Right kidney (tissue), 1 donor: ENCODE measurements at regions not wholly inside any gene's neighbourhood (a gene's known extent, or its start where the extent isn't known, plus 50 kb on each side); places are given as distances from the start of the nearest gene placed in this dataset.

Experiments used
- DNase-seq: peaks from one replicate; pipeline ENCODE4 v3.0.0-alpha.2; 2016

DNA sequence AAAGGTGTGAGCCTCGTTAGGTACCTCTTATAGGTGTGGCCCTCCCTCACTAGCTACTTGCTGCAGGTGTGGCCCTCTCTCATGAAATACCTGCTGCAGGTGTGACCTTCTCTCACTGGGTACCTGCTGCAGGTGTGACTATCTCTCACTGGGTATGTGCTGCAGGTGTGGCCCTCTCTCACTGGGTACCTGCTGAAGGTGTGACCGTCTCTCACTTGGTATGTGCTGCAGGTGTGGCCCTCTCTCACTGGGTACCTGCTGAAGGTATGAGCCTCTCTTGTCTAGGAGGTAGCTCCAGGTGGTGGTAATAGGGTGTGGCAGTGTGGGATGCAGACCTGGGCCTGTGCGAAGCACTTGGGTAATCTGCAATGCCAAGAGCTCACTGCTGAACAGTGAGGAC is 170.7 kb upstream of the PLPP4 start:
- no peak for DNase-seq

DNA sequence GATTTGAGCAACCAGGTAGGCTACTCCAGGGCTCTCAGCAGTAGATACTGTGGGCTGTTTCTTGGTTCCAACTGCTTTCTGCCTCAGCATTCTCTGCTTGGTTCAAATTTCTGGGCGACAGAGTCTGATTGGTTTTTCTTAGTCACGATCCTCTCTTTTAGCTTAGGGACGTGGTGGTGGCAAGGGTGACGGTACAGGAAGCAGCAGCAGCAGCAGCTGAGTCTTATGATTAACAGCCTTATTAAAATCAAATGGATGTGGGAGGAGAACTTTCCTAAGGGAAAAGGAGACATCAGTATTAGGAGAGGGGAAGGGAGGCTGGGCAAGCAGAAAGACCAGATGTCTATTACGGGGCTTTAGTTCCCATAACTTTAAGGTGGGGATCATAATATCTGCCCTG is 156.5 kb upstream of the PLPP4 start:
- no peak for DNase-seq

- no peak for DNase-seq
Measured at GRCh38 chr10:120308589-120308988, 148.4 kb upstream of the PLPP4 start.

DNA sequence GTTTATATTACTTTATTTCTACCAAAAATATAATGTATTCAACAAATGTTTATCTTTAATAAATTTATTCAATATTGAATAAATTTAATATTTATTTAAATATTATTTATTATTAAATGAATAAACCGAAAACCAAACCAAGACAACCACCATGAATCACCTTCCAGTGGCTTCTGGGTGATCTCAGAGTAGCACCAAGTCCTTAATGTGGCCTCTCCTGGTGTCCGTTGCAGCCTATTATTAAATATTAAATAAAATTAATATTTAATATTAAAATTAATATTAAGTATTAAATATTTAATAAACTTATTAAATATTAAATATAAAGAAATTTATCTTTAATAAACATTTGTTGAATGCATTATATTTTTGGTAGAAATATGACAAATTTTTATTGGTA is 143.3 kb upstream of the PLPP4 start:
- DNase-seq, result no peak

GRCh38 chr10:120314442-120314841 is 142.6 kb upstream of the PLPP4 start:
- DNase-seq, result no peak

- no peak for DNase-seq
Measured at GRCh38 chr10:120318862-120319261, 138.2 kb upstream of the PLPP4 start.

- no peak for DNase-seq
Measured at GRCh38 chr10:120327675-120328074, 129.4 kb upstream of the PLPP4 start.

DNA sequence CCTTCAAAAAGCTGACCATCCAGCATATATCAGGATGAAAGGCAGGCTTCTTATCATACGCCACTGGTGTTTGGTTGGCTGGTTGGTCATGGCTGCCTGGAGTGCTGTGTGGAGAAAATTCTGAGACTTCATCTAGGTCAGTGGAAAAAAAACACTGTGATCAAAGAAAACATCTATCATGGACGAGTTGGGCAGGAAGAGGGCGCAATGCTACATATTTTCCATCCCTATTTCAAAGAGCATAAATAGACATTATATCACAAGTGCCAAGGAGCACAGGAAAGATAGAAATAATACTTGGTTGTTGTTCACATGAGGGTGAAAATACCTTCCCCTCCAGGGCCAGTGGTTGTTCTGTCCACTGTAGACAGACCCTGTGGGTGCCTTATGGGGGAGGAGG is 128.4 kb upstream of the PLPP4 start:
- no peak for DNase-seq

GRCh38 chr10:120335553-120335952 is 121.5 kb upstream of the PLPP4 start:
- no peak for DNase-seq

GRCh38 chr10:120336306-120336910 is 120.6 kb upstream of the PLPP4 start:
- DNase-seq, result no peak

DNA sequence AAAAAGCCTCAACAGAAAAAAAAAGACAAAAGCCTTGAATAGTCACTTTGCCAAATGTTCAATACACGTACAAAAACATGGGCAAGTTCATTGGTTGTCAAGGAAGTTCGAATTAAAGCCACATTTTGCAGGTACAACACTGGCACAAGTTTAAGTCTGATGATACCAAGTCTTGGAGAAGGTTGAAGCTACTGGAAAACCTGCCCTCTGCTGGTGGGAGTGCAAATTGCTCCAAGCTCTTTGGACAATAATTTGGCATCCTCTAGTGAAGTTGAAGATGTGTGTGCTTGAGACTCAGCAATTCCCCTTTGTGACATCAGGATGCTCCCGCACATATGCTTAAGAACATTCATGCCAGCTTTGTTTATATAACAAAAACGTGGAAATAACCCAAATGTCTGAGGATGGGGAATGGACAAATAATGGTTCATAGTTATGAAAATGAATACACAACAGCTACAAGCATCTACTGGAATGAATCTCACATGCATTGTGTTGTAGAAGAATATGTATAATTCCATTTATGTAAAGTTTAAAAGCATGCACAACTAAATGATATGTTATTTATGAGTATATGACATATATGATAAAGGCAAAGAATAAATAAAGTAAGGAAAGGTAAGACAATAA is 120.0 kb upstream of the PLPP4 start:
- DNase-seq, result no peak

GRCh38 chr10:120342115-120342714 is 114.8 kb upstream of the PLPP4 start:
- DNase-seq, result no peak

DNA sequence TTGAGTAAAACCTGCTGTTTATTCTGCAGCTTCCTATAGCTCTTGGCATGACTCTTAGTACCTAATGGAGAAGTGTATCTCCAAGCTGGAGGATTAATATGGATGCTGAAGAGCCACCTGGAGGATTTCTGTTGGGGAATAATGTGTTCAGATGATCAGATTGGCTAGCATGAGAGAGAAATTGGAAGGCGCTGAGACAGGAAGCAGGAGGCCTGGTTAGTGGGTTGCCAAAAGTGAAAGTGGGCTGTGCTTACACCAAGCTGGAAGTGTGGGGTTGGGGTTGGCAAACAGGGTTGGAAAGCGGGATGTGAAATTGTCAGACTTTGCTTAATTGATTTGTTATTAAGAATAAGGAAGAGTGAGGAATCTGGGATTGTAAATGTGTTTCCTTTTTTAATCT is 111.8 kb upstream of the PLPP4 start:
- no peak for DNase-seq

DNA sequence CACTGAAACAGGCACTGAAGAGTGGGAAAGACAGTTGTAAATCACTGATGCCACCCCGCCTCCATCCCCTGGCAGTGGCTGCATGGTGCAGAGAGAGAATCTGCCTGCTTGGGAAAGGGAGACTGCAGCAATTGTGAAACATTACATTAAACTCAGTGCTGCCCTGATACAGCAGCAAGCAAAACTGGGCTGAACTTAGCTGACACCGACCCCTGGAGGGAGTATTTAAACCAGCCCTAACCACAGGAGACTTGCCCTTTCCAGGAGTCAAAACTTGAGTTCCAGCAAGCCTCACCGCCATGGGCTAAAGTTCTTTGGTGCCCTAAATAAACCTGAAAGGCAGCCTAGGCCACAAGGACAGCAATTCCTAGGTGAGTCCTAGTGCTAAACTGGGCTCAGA is 109.4 kb upstream of the PLPP4 start:
- no peak for DNase-seq

DNA sequence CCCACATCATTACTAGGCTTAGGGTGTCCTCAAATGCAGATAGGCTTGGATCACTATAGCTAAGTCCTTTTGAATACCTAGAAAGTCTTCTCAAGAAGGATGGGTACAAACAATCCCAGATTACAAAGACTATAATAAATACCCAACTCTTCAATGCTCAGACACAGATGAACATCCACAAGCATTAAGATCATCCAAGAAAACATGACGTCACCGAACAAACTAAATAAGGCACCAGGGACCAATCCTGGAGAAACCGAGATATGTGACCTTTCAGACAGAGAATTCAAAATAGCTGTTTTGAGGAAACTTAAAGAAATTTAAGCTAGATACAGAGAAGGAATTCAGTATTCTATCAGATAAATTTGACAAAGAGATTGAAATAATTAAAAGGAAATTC is 108.0 kb upstream of the PLPP4 start:
- no peak for DNase-seq

GRCh38 chr10:120355425-120355824 is 101.6 kb upstream of the PLPP4 start:
- no peak for DNase-seq

DNA sequence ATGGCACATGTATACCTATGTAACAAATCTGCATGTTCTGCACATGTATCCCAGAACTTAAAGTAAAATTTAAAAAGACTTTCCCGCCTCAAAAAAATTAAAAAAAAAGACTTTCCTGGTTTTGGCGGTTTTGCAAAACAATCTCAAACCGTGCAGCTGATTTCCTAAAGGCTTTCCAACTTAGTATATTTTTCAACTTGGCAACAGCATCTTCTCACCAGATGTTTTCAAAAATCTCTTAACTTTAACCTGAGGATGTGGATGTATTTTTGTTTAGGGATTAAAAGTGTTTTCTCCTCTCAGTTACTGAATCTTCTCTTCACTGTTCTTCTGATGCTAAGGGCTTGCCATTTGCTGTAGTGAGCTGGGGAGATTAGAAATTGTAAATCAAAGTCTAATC is 96.5 kb upstream of the PLPP4 start:
- DNase-seq, result no peak

- no peak for DNase-seq
Measured at GRCh38 chr10:120365872-120366271, 91.2 kb upstream of the PLPP4 start.

GRCh38 chr10:120367341-120367740 is 89.7 kb upstream of the PLPP4 start:
- DNase-seq, result no peak

GRCh38 chr10:120368338-120368737 is 88.7 kb upstream of the PLPP4 start:
- no peak for DNase-seq

DNA sequence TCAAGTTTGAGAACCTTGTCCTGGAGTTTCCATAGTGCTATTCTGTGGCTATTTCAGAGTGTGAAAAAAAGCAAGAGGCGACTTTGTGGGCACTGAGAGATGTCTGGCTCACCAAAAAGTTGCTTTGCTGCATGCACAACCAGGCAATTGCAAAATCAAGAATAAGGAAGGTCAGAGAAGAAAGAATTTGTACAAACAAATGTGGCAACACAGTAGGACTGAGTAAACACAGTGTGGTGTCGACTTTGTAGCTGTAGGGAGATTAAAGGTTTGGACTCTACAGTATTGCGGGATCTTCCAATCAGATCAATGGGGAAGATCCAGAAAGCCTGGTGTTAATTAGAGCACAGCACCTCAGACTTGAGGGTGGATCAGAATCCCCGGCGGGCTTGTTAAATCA is 88.1 kb upstream of the PLPP4 start:
- DNase-seq, result no peak

- no peak for DNase-seq
Measured at GRCh38 chr10:120369856-120370276, 87.2 kb upstream of the PLPP4 start.

GRCh38 chr10:120371856-120372255 is 85.2 kb upstream of the PLPP4 start:
- DNase-seq, result no peak

DNA sequence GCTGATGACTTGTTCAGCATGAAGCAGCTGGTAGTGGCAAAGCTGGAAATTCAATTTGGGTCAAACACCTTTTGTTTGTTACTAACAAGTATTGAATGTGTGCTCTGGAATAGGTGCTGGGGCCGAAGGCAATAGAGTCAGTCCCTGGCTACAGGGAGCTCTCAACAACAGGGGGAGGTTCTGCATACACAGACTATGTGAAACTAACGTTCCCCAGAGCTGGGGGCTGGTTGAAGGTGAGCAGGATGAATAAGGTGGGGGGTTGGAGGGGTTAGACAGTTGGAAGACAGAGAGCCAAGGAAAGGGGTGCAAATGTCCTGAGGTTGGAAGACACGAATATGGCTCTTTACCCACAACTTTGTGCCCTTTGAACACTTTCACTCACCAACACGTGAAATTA is 84.1 kb upstream of the PLPP4 start:
- DNase-seq, result no peak
